ENCODE measurements at regions not wholly inside any gene's neighbourhood (a gene's known extent, or its start where the extent isn't known, plus 50 kb on each side); places are given as distances from the start of the nearest gene placed in this dataset.

- H3K27ac ChIP-seq (ENCODE audit: insufficient read depth, low read length, poor library complexity, severe bottlenecking), result no peak overlapping the region
- DNase-seq, result no peak
- no peak overlapping the region for H3K4me3 ChIP-seq (ENCODE audit: insufficient read depth, low read depth, low read length, poor library complexity, severe bottlenecking)
- H3K27me3 ChIP-seq (replicated peaks; ENCODE audit: control insufficient read depth, insufficient read depth, low read length, poor library complexity, severe bottlenecking), result no peaks in the 10 kb centered on the region
- no peaks in the 10 kb centered on the region for H3K4me1 ChIP-seq (ENCODE audit: control insufficient read depth, insufficient read depth, low read length, poor library complexity, severe bottlenecking)
- H3K9me3 ChIP-seq (ENCODE audit: control insufficient read depth, low read length), result no peaks in the 10 kb centered on the region
- no peaks in the 10 kb centered on the region for H3K36me3 ChIP-seq (ENCODE audit: control insufficient read depth, insufficient read depth, low read length)
These were observed 381.8 kb upstream of the KIF2A start for GRCh38 chr5:61924251-61924650.

GRCh38 chr5:61926911-61927310 lies 379.1 kb upstream of the KIF2A start:
- H3K27ac ChIP-seq (ENCODE audit: insufficient read depth, low read length, poor library complexity, severe bottlenecking), result no peak overlapping the region

GRCh38 chr5:61931236-61931635 lies 374.8 kb upstream of the KIF2A start:
- Histone ChIP-seq H3K4me3 (ENCODE audit: insufficient read depth, low read depth, low read length, poor library complexity, severe bottlenecking) (no peak overlapping the region), H3K36me3 (ENCODE audit: control insufficient read depth, insufficient read depth, low read length) (no peaks in the 10 kb centered on the region), H3K27ac (ENCODE audit: insufficient read depth, low read length, poor library complexity, severe bottlenecking) (no peak overlapping the region), H3K4me1 (ENCODE audit: control insufficient read depth, insufficient read depth, low read length, poor library complexity, severe bottlenecking) (no peaks in the 10 kb centered on the region), H3K27me3 (replicated peaks; ENCODE audit: control insufficient read depth, insufficient read depth, low read length, poor library complexity, severe bottlenecking) (no peaks in the 10 kb centered on the region), H3K9me3 (ENCODE audit: control insufficient read depth, low read length) (no peaks in the 10 kb centered on the region)
- no peak for DNase-seq

More at GRCh38 chr5:61926911-61927310, 379.1 kb upstream of the KIF2A start:
- DNase-seq, result no peak
- Histone ChIP-seq H3K27me3 (replicated peaks; ENCODE audit: control insufficient read depth, insufficient read depth, low read length, poor library complexity, severe bottlenecking) (no peaks in the 10 kb centered on the region), H3K9me3 (ENCODE audit: control insufficient read depth, low read length) (no peaks in the 10 kb centered on the region), H3K4me3 (ENCODE audit: insufficient read depth, low read depth, low read length, poor library complexity, severe bottlenecking) (no peak overlapping the region), H3K36me3 (ENCODE audit: control insufficient read depth, insufficient read depth, low read length) (no peaks in the 10 kb centered on the region), H3K4me1 (ENCODE audit: control insufficient read depth, insufficient read depth, low read length, poor library complexity, severe bottlenecking) (no peaks in the 10 kb centered on the region)

GRCh38 chr5:61933787-61934626 lies 372.0 kb upstream of the KIF2A start:
- no peak overlapping the region for H3K4me3 ChIP-seq (ENCODE audit: insufficient read depth, low read depth, low read length, poor library complexity, severe bottlenecking)
- H3K27ac ChIP-seq (ENCODE audit: insufficient read depth, low read length, poor library complexity, severe bottlenecking), result no peak overlapping the region
- H3K27me3 ChIP-seq (replicated peaks; ENCODE audit: control insufficient read depth, insufficient read depth, low read length, poor library complexity, severe bottlenecking), result no peaks in the 10 kb centered on the region
- no peaks in the 10 kb centered on the region for H3K4me1 ChIP-seq (ENCODE audit: control insufficient read depth, insufficient read depth, low read length, poor library complexity, severe bottlenecking)
- DNase-seq, result no peak
- H3K9me3 ChIP-seq (ENCODE audit: control insufficient read depth, low read length), result no peaks in the 10 kb centered on the region
- no peaks in the 10 kb centered on the region for H3K36me3 ChIP-seq (ENCODE audit: control insufficient read depth, insufficient read depth, low read length)

- no peak overlapping the region for H3K4me3 ChIP-seq (ENCODE audit: insufficient read depth, low read depth, low read length, poor library complexity, severe bottlenecking)
- no peak for DNase-seq
These were observed 364.4 kb upstream of the KIF2A start for GRCh38 chr5:61941637-61942036.

GRCh38 chr5:61942462-61943049 lies 363.4 kb upstream of the KIF2A start:
- no peaks in the 10 kb centered on the region for H3K4me1 ChIP-seq (ENCODE audit: control insufficient read depth, insufficient read depth, low read length, poor library complexity, severe bottlenecking)
- H3K36me3 ChIP-seq (ENCODE audit: control insufficient read depth, insufficient read depth, low read length), result no peaks in the 10 kb centered on the region
- H3K27me3 ChIP-seq (replicated peaks; ENCODE audit: control insufficient read depth, insufficient read depth, low read length, poor library complexity, severe bottlenecking), result no peaks in the 10 kb centered on the region
- no peaks in the 10 kb centered on the region for H3K9me3 ChIP-seq (ENCODE audit: control insufficient read depth, low read length)
- H3K27ac ChIP-seq (ENCODE audit: insufficient read depth, low read length, poor library complexity, severe bottlenecking), result no peak overlapping the region
- DNase-seq, result no peak
- no peak overlapping the region for H3K4me3 ChIP-seq (ENCODE audit: insufficient read depth, low read depth, low read length, poor library complexity, severe bottlenecking)

More at GRCh38 chr5:61941637-61942036, 364.4 kb upstream of the KIF2A start:
- Histone ChIP-seq H3K27ac (ENCODE audit: insufficient read depth, low read length, poor library complexity, severe bottlenecking) (no peak overlapping the region), H3K9me3 (ENCODE audit: control insufficient read depth, low read length) (no peaks in the 10 kb centered on the region), H3K27me3 (replicated peaks; ENCODE audit: control insufficient read depth, insufficient read depth, low read length, poor library complexity, severe bottlenecking) (no peaks in the 10 kb centered on the region), H3K36me3 (ENCODE audit: control insufficient read depth, insufficient read depth, low read length) (no peaks in the 10 kb centered on the region), H3K4me1 (ENCODE audit: control insufficient read depth, insufficient read depth, low read length, poor library complexity, severe bottlenecking) (no peaks in the 10 kb centered on the region)

GRCh38 chr5:61943713-61944112 lies 362.3 kb upstream of the KIF2A start:
- Histone ChIP-seq H3K27me3 (replicated peaks; ENCODE audit: control insufficient read depth, insufficient read depth, low read length, poor library complexity, severe bottlenecking) (no peaks in the 10 kb centered on the region), H3K27ac (ENCODE audit: insufficient read depth, low read length, poor library complexity, severe bottlenecking) (no peak overlapping the region), H3K4me1 (ENCODE audit: control insufficient read depth, insufficient read depth, low read length, poor library complexity, severe bottlenecking) (no peaks in the 10 kb centered on the region), H3K36me3 (ENCODE audit: control insufficient read depth, insufficient read depth, low read length) (no peaks in the 10 kb centered on the region), H3K9me3 (ENCODE audit: control insufficient read depth, low read length) (no peaks in the 10 kb centered on the region), H3K4me3 (ENCODE audit: insufficient read depth, low read depth, low read length, poor library complexity, severe bottlenecking) (no peak overlapping the region)
- no peak for DNase-seq

GRCh38 chr5:61948151-61948550 lies 357.9 kb upstream of the KIF2A start:
- H3K4me3 ChIP-seq (ENCODE audit: insufficient read depth, low read depth, low read length, poor library complexity, severe bottlenecking), result no peak overlapping the region
- H3K9me3 ChIP-seq (ENCODE audit: control insufficient read depth, low read length), result no peaks in the 10 kb centered on the region
- DNase-seq, result no peak
- no peaks in the 10 kb centered on the region for H3K4me1 ChIP-seq (ENCODE audit: control insufficient read depth, insufficient read depth, low read length, poor library complexity, severe bottlenecking)
- H3K36me3 ChIP-seq (ENCODE audit: control insufficient read depth, insufficient read depth, low read length), result no peaks in the 10 kb centered on the region
- no peaks in the 10 kb centered on the region for H3K27me3 ChIP-seq (replicated peaks; ENCODE audit: control insufficient read depth, insufficient read depth, low read length, poor library complexity, severe bottlenecking)
- H3K27ac ChIP-seq (ENCODE audit: insufficient read depth, low read length, poor library complexity, severe bottlenecking), result no peak overlapping the region

GRCh38 chr5:61949054-61949678 lies 356.8 kb upstream of the KIF2A start:
- Histone ChIP-seq H3K9me3 (ENCODE audit: control insufficient read depth, low read length) (no peaks in the 10 kb centered on the region), H3K36me3 (ENCODE audit: control insufficient read depth, insufficient read depth, low read length) (no peaks in the 10 kb centered on the region), H3K4me3 (ENCODE audit: insufficient read depth, low read depth, low read length, poor library complexity, severe bottlenecking) (no peak overlapping the region), H3K27me3 (replicated peaks; ENCODE audit: control insufficient read depth, insufficient read depth, low read length, poor library complexity, severe bottlenecking) (no peaks in the 10 kb centered on the region), H3K4me1 (ENCODE audit: control insufficient read depth, insufficient read depth, low read length, poor library complexity, severe bottlenecking) (no peaks in the 10 kb centered on the region), H3K27ac (ENCODE audit: insufficient read depth, low read length, poor library complexity, severe bottlenecking) (no peak overlapping the region)
- DNase-seq, result no peak

All from effector memory CD4-positive, alpha-beta T cell (primary cell).